HepG2 (cell line): ENCODE measurements at regions not wholly inside any gene's neighbourhood (a gene's known extent, or its start where the extent isn't known, plus 50 kb on each side); places are given as distances from the start of the nearest gene placed in this dataset.

Experiments
- ATAC-seq: fragments of 200-7000 bp; cut with Tn5 transposase; 3 replicates; pipeline ENCODE4 v1.9.1; 2020; ENCODE audit warnings: mild to moderate bottlenecking, moderate library complexity
- BruUV-seq: library from RNA; stranded (reverse); fragments of 400-500 nt; replicated peaks from 2 replicates; lab custom pipeline; 2021; lab: Mats Ljungman, UMichigan
- CTCF ChIA-PET: fragments of 300-600 bp; formaldehyde crosslinking; extraction: SDS; loops from one replicate; lab custom pipeline; 2021; ENCODE audit warnings: low total read pairs, inconsistent platforms, low intra/inter-chr PET ratio; lab: Yijun Ruan, JAX
- POLR2A ChIA-PET: fragments of 350-600 bp; sonication (Branson Sonifier 250); formaldehyde crosslinking; loops from one replicate; lab custom pipeline; 2020; ENCODE audit warnings: antibody characterized with exemption, inconsistent platforms; lab: Yijun Ruan, JAX
- DNase-seq: peaks from one replicate; pipeline ENCODE4 v3.0.0-alpha.2; 2015; ENCODE audit warnings: low spot score
- FAIRE-seq: peaks from 3 replicates; lab custom pipeline; 2011; peaks lifted over from hg19 to GRCh38; lab: Jason Lieb, UNC
- H2AFZ ChIP-seq: one replicate; pipeline ENCODE4 v1.6.1; 2011; ENCODE audit warnings: low read length, inconsistent platforms
- H3K27ac ChIP-seq: fragments of 300-600 bp; 3 replicates; pipeline ENCODE4 v1.8.0; 2011; ENCODE audit warnings: mixed run types, mild to moderate bottlenecking, mixed read lengths, low read length, inconsistent platforms; ENCODE audit not compliant: insufficient read depth; ENCODE audit errors: extremely low read length
- H3K27me3 ChIP-seq, 2 experiments: fragments of 200-600 bp in 1 of 2; 2 replicates in 1 of 2; 3 replicates in 1 of 2; pipeline versions ENCODE4 v1.6.0 to v1.8.0; 2011; ENCODE audit warnings: low read length in 2 of 2, mild to moderate bottlenecking in 2 of 2, moderate library complexity in 2 of 2, inconsistent platforms in 1 of 2; ENCODE audit not compliant: insufficient read depth in 2 of 2, control insufficient read depth in 1 of 2
- H3K36me3 ChIP-seq, 2 experiments: fragments of 200-600 bp in 1 of 2; replicated peaks in 1 of 2; 2 replicates in 1 of 2; 3 replicates in 1 of 2; pipeline versions ENCODE4 v1.5.1 to v1.8.0; 2011; ENCODE audit warnings: low read length in 2 of 2, inconsistent platforms in 1 of 2; ENCODE audit not compliant: insufficient read depth in 2 of 2, control insufficient read depth in 1 of 2
- H3K4me1 ChIP-seq: 2 replicates; pipeline ENCODE4 v1.5.1; 2012; ENCODE audit warnings: low read length, inconsistent platforms; ENCODE audit not compliant: insufficient read depth
- H3K4me2 ChIP-seq: 2 replicates; pipeline ENCODE4 v1.6.0; 2011; ENCODE audit warnings: low read depth, low read length, inconsistent platforms
- H3K4me3 ChIP-seq, 3 experiments: fragments of 200-600 bp in 1 of 3; sonication (generic), shearing (Covaris generic) in 1 of 3; replicated peaks in 1 of 3; 2 replicates each; pipeline ENCODE4 v1.5.1; 2011 to 2016; ENCODE audit warnings: low read length in 3 of 3, inconsistent platforms in 2 of 3, low read depth in 2 of 3, mild to moderate bottlenecking in 2 of 3, control low read depth in 1 of 3, mixed read lengths in 1 of 3; ENCODE audit not compliant: insufficient read depth in 1 of 3
- H3K79me2 ChIP-seq: one replicate; pipeline ENCODE4 v1.6.1; 2011; ENCODE audit warnings: low read length, inconsistent platforms; ENCODE audit not compliant: insufficient read depth
- H3K9ac ChIP-seq: 2 replicates; pipeline ENCODE4 v1.6.0; 2011; ENCODE audit warnings: mild to moderate bottlenecking, low read depth, low read length, inconsistent platforms; ENCODE audit not compliant: insufficient read depth
- H3K9me3 ChIP-seq: 2 replicates; pipeline ENCODE4 v1.5.1; 2012; ENCODE audit warnings: mild to moderate bottlenecking, low read length
- H4K20me1 ChIP-seq: 2 replicates; pipeline ENCODE4 v1.6.0; 2011; ENCODE audit warnings: inconsistent platforms, mild to moderate bottlenecking, low read length, moderate library complexity; ENCODE audit not compliant: insufficient read depth
- AHDC1 ChIP-seq: sonication (generic); formaldehyde crosslinking; IDR thresholded peaks from 2 replicates; pipeline ENCODE4 v1.5.1; 2020; ENCODE audit warnings: mild to moderate bottlenecking, missing genetic modification reagents, borderline replicate concordance
- ASH2L ChIP-seq: fragments of 300-600, 200-600 bp; sonication (generic); IDR thresholded peaks from 2 replicates; pipeline ENCODE4 v1.7.0; 2017; ENCODE audit warnings: low read depth, mild to moderate bottlenecking, moderate library complexity, mixed read lengths, low read length; ENCODE audit not compliant: insufficient read length
- FOSL1 ChIP-seq: sonication (generic); formaldehyde crosslinking; IDR thresholded peaks from 2 replicates; pipeline ENCODE4 v1.9.0; 2021; ENCODE audit warnings: missing genetic modification reagents, borderline replicate concordance
- HOXA3 ChIP-seq: sonication (generic); formaldehyde crosslinking; IDR thresholded peaks from 2 replicates; pipeline ENCODE4 v1.5.0; 2020; ENCODE audit warnings: missing genetic modification reagents
- HOXA9 ChIP-seq: sonication (generic); formaldehyde crosslinking; IDR thresholded peaks from 2 replicates; pipeline ENCODE4 v1.8.1; 2022; ENCODE audit warnings: missing genetic modification reagents, mild to moderate bottlenecking, moderate library complexity, borderline replicate concordance
- KLF13 ChIP-seq: sonication (generic); formaldehyde crosslinking; IDR thresholded peaks from 2 replicates; pipeline ENCODE4 v1.4.0; 2020; ENCODE audit warnings: mild to moderate bottlenecking, missing genetic modification reagents
- MLX ChIP-seq: IDR thresholded peaks from 2 replicates; pipeline ENCODE4 v1.6.1; 2016
- NCOA2 ChIP-seq: sonication (generic); formaldehyde crosslinking; IDR thresholded peaks from 2 replicates; pipeline ENCODE4 v1.8.0; 2022; ENCODE audit warnings: inconsistent platforms
- NR2F1 ChIP-seq, 2 experiments: fragments of 450-650 bp in 1 of 2; formaldehyde crosslinking in 1 of 2; IDR thresholded peaks; 2 replicates each; pipeline versions ENCODE4 v1.5.0 to v1.6.1; 2016 to 2020; ENCODE audit warnings: mild to moderate bottlenecking in 1 of 2, missing compliant biosample characterization in 1 of 2, missing genetic modification reagents in 1 of 2, moderate library complexity in 1 of 2
- NR3C1 ChIP-seq: sonication (generic); formaldehyde crosslinking; IDR thresholded peaks from 2 replicates; pipeline ENCODE4 v1.4.0; 2020; ENCODE audit warnings: missing genetic modification reagents
- RORA ChIP-seq: sonication (generic); formaldehyde crosslinking; IDR thresholded peaks from 2 replicates; pipeline ENCODE4 v1.5.0; 2020; ENCODE audit warnings: mild to moderate bottlenecking, missing genetic modification reagents, moderate library complexity
- TRIM22 ChIP-seq: fragments of 450-650 bp; IDR thresholded peaks from 2 replicates; pipeline ENCODE4 v1.6.1; 2017
- ZBTB34 ChIP-seq: sonication (generic); formaldehyde crosslinking; IDR thresholded peaks from 2 replicates; pipeline ENCODE4 v1.8.0; 2022; ENCODE audit warnings: mild to moderate bottlenecking, missing genetic modification reagents
- ZBTB7A ChIP-seq: sonication (generic); formaldehyde crosslinking; IDR thresholded peaks from 2 replicates; pipeline ENCODE4 v1.8.0; 2022; ENCODE audit warnings: mild to moderate bottlenecking, missing genetic modification reagents
- ZNF180 ChIP-seq: sonication (generic); formaldehyde crosslinking; IDR thresholded peaks from 2 replicates; pipeline ENCODE4 v1.4.0; 2020; ENCODE audit warnings: low read depth, missing genetic modification reagents, borderline replicate concordance
- ZNF44 ChIP-seq: sonication (generic); formaldehyde crosslinking; IDR thresholded peaks from 2 replicates; pipeline ENCODE4 v1.5.1; 2020; ENCODE audit warnings: mild to moderate bottlenecking, missing genetic modification reagents
- ZNF501 ChIP-seq: sonication (generic); formaldehyde crosslinking; IDR thresholded peaks from 2 replicates; pipeline ENCODE4 v1.5.1; 2020; ENCODE audit warnings: mild to moderate bottlenecking, moderate library complexity, missing genetic modification reagents
- ZNF569 ChIP-seq: sonication (generic); formaldehyde crosslinking; IDR thresholded peaks from 2 replicates; pipeline ENCODE4 v1.5.0; 2020; ENCODE audit warnings: mild to moderate bottlenecking, missing genetic modification reagents, moderate library complexity, borderline replicate concordance
- WGBS: methylation state at CpG from one replicate; pipeline ENCODE4 v1.1.6; 2017; ENCODE audit warnings: low lambda C conversion rate; 5-methylcytosine and 5-hydroxymethylcytosine counted together
- in situ Hi-C: cut with HindIII; loops from 2 replicates; pipeline ENCODE4 v1.10.0; 2017; ENCODE audit warnings: low pct_unique_long_range_greater_than_20kb; ENCODE audit not compliant: extremely low pct_ligation_motif_present
- intact Hi-C: fragments of 100-400 bp; cut with micrococcal nuclease; formaldehyde crosslinking; loops from one replicate; pipeline ENCODE4 v1.10.0; 2022; ENCODE audit not compliant: unreplicated experiment

- POLR2A ChIA-PET, result no interaction called here
- intact Hi-C loops (loop anchor here (1.0 kb wide), 1 partner anchor 113 kb away; no protein-coding TSS in a partner anchor), in situ Hi-C loops (no loop called here)
- Histone ChIP-seq H3K27me3 (peaks cover 0 to 1% of the 10 kb centered on the region in 2 experiments; a peak in 1 of 5 replicates), H3K4me1 (no peaks in the 10 kb centered on the region), H3K9ac (no peak overlapping the region), H3K4me2 (no peak overlapping the region), H2AFZ (no peak overlapping the region), H3K27ac (no peak overlapping the region), H3K36me3 (no peaks in the 10 kb centered on the region), H3K4me3 (no peak overlapping the region), H3K79me2 (no peaks in the 10 kb centered on the region), H3K9me3 (no peaks in the 10 kb centered on the region), H4K20me1 (no peaks in the 10 kb centered on the region; the same call in 1 of the 2 replicates)
- WGBS, result 15% methylated on average over 6 of the region's 6 CpGs
- no peak for FAIRE-seq
- no peak for DNase-seq
- no TSS peak for BruUV-seq
- no peak for TF ChIP-seq ZNF569 (CRISPR knock-in tag)
- no peak for TF ChIP-seq ASH2L
- no peak for TF ChIP-seq RORA (CRISPR knock-in tag)
- TF ChIP-seq ZNF180 (CRISPR knock-in tag), result no peak
- TF ChIP-seq MLX (CRISPR knock-in tag), result no peak
- TF ChIP-seq TRIM22, result no peak
- TF ChIP-seq ZBTB7A (CRISPR knock-in tag), result no peak
- no peak for TF ChIP-seq KLF13 (CRISPR knock-in tag)
- no peak for TF ChIP-seq FOSL1 (CRISPR knock-in tag)
- TF ChIP-seq ZBTB34 (CRISPR knock-in tag), result no peak
- no peak for TF ChIP-seq ZNF44 (CRISPR knock-in tag)
- TF ChIP-seq NR2F1 (CRISPR knock-in tag; IDR thresholded peaks at IDR 0.05), result no peak
- no peak for TF ChIP-seq NCOA2
- TF ChIP-seq ZNF501 (CRISPR knock-in tag), result no peak
- no peak for TF ChIP-seq AHDC1
- no peak for TF ChIP-seq HOXA3 (CRISPR knock-in tag)
- TF ChIP-seq HOXA9 (CRISPR knock-in tag), result no peak
- TF ChIP-seq NR3C1 (CRISPR knock-in tag), result no peak
- no peak for ATAC-seq
- CTCF ChIA-PET, result no interaction called here
Observed at GRCh38 chr4:186473933-186474332, 81.4 kb downstream of the MTNR1A start.
